ENCODE measurements at regions not wholly inside any gene's neighbourhood (a gene's known extent, or its start where the extent isn't known, plus 50 kb on each side); places are given as distances from the start of the nearest gene placed in this dataset.
"Not testable (repeated sequence)": the region's sequence is repeated elsewhere in the genome, so short reads cannot be mapped to it uniquely, and the experiment has no call there.

- no peak for DNase-seq
Measured at GRCh38 chr6:139447656-139447975, 73.2 kb upstream of the CITED2 start.

- DNase-seq = no peak
Measured at GRCh38 chr6:139446768-139447655, 72.6 kb upstream of the CITED2 start.

- DNase-seq = no peak
Measured at GRCh38 chr6:139446138-139446715, 71.8 kb upstream of the CITED2 start.

GRCh38 chr6:139444273-139444787 is 69.9 kb upstream of the CITED2 start:
- not testable (repeated sequence) for DNase-seq

GRCh38 chr6:139443231-139444112 is 69.0 kb upstream of the CITED2 start:
- DNase-seq = no peak

- no peak for DNase-seq
Measured at GRCh38 chr6:139442188-139442671, 67.8 kb upstream of the CITED2 start.

- DNase-seq = no peak
Measured at GRCh38 chr6:139439349-139439748, 64.9 kb upstream of the CITED2 start.

- no peak for DNase-seq
Measured at GRCh38 chr6:139438775-139439174, 64.3 kb upstream of the CITED2 start.

- no peak for DNase-seq
Measured at GRCh38 chr6:139436957-139437348, 62.5 kb upstream of the CITED2 start.

GRCh38 chr6:139436200-139436956 is 61.9 kb upstream of the CITED2 start:
- DNase-seq = no peak

GRCh38 chr6:139433631-139434419 is 59.4 kb upstream of the CITED2 start:
- no peak for DNase-seq

- no peak for DNase-seq
Measured at GRCh38 chr6:139431602-139431956, 57.1 kb upstream of the CITED2 start.

- no peak for DNase-seq
Measured at GRCh38 chr6:139430899-139431601, 56.6 kb upstream of the CITED2 start.

GRCh38 chr6:139429580-139430145 is 55.2 kb upstream of the CITED2 start:
- DNase-seq = no peak

GRCh38 chr6:139427199-139427598 is 52.8 kb upstream of the CITED2 start:
- DNase-seq = no peak

- DNase-seq = no peak
Measured at GRCh38 chr6:139426795-139427194, 52.3 kb upstream of the CITED2 start.

GRCh38 chr6:139425780-139426179 is 51.3 kb upstream of the CITED2 start:
- DNase-seq = no peak

GRCh38 chr6:139423971-139424667 is 49.7 kb upstream of the CITED2 start:
- DNase-seq = no peak

Data from DMS79 (cell line).